Activated gamma-delta T cell treated with Interleukin-2 at 50 U/mL for 16 hours (primary cell): ENCODE measurements at regions not wholly inside any gene's neighbourhood (a gene's known extent, or its start where the extent isn't known, plus 50 kb on each side); places are given as distances from the start of the nearest gene placed in this dataset.

Experiments
- DNase-seq: peaks from one replicate; pipeline ENCODE4 v3.0.0-alpha.2; 2020

GRCh38 chr12:24198936-24199671 lies 249.6 kb upstream of the SOX5 start:
- no peak for DNase-seq

- no peak for DNase-seq
Measured at GRCh38 chr12:24198070-24198469, 248.6 kb upstream of the SOX5 start.

GRCh38 chr12:24197532-24197931 lies 248.1 kb upstream of the SOX5 start:
- no peak for DNase-seq

GRCh38 chr12:24195063-24195462 lies 245.6 kb upstream of the SOX5 start:
- DNase-seq: no peak

GRCh38 chr12:24191117-24191516 lies 241.6 kb upstream of the SOX5 start:
- DNase-seq: no peak

- no peak for DNase-seq
Measured at GRCh38 chr12:24185782-24186181, 236.3 kb upstream of the SOX5 start.

- no peak for DNase-seq
Measured at GRCh38 chr12:24177889-24178288, 228.4 kb upstream of the SOX5 start.

GRCh38 chr12:24175929-24176328 lies 226.5 kb upstream of the SOX5 start:
- no peak for DNase-seq

GRCh38 chr12:24175284-24175683 lies 225.8 kb upstream of the SOX5 start:
- no peak for DNase-seq

GRCh38 chr12:24173067-24173466 lies 223.6 kb upstream of the SOX5 start:
- DNase-seq: no peak

- DNase-seq: no peak
Measured at GRCh38 chr12:24172773-24173066, 223.2 kb upstream of the SOX5 start.

GRCh38 chr12:24172031-24172772 lies 222.7 kb upstream of the SOX5 start:
- no peak for DNase-seq

GRCh38 chr12:24155042-24155441 lies 205.6 kb upstream of the SOX5 start:
- no peak for DNase-seq

- no peak for DNase-seq
Measured at GRCh38 chr12:24153079-24153478, 203.6 kb upstream of the SOX5 start.

- DNase-seq: no peak
Measured at GRCh38 chr12:24152270-24152669, 202.8 kb upstream of the SOX5 start.

GRCh38 chr12:24143928-24144327 lies 194.5 kb upstream of the SOX5 start:
- DNase-seq: no peak

- no peak for DNase-seq
Measured at GRCh38 chr12:24139035-24139434, 189.6 kb upstream of the SOX5 start.

GRCh38 chr12:24138041-24138440 lies 188.6 kb upstream of the SOX5 start:
- no peak for DNase-seq

GRCh38 chr12:24135158-24135850 lies 185.8 kb upstream of the SOX5 start:
- DNase-seq: no peak

GRCh38 chr12:24134092-24134491 lies 184.6 kb upstream of the SOX5 start:
- no peak for DNase-seq

GRCh38 chr12:24133384-24133783 lies 183.9 kb upstream of the SOX5 start:
- no peak for DNase-seq

GRCh38 chr12:24127919-24128721 lies 178.7 kb upstream of the SOX5 start:
- no peak for DNase-seq

GRCh38 chr12:24125280-24125679 lies 175.8 kb upstream of the SOX5 start:
- no peak for DNase-seq
